ENCODE measurements at regions not wholly inside any gene's neighbourhood (a gene's known extent, or its start where the extent isn't known, plus 50 kb on each side); places are given as distances from the start of the nearest gene placed in this dataset.

- TF ChIP-seq POLR2AphosphoS5 (IDR thresholded peaks at IDR 0.05), result no peak
- TF ChIP-seq EP300 (IDR thresholded peaks at IDR 0.05), result no peak
- TF ChIP-seq POLR2A (IDR thresholded peaks at IDR 0.05), result no peak
- TF ChIP-seq CTCF (IDR thresholded peaks at IDR 0.05), result no peak
- WGBS, 2 donors, result 73 to 74% methylated on average over 6 of the region's 6 CpGs
These were observed 76.8 kb upstream of the AKT3 start for GRCh38 chr1:243926803-243927245.

DNA sequence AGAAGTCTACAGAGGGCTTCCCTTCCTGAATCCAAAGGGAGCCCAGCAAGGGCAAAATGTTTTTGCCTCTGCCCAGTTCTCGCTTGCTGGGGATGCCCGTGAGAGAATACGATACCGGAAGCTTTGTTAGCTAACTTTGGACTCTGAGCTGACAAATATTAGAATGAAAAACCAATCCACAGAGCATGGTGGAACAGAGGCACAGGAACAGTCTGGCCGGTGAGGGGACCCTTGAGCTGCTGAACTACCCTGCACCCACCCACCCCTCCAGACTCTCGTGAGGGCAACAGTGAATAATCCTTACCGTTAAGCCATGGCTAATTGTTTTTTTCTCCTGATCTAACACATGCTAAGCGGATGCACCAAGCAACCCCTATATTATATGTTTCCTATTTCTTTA lies 76.3 kb upstream of the AKT3 start:
- H3K27ac ChIP-seq, result no peak overlapping the region
- TF ChIP-seq EP300 (IDR thresholded peaks at IDR 0.05) (no peak), CTCF (IDR thresholded peaks at IDR 0.05) (no peak), POLR2AphosphoS5 (IDR thresholded peaks at IDR 0.05) (no peak), POLR2A (IDR thresholded peaks at IDR 0.05) (no peak)
- no peak overlapping the region for H3K4me3 ChIP-seq
- intact Hi-C loops (cut with DNase I), result no loop called here
- no peaks in the 10 kb centered on the region for H3K4me1 ChIP-seq
- 84 to 88% methylated on average over 8 of the region's 8 CpGs for WGBS, 2 donors
- H3K27me3 ChIP-seq, result peaks cover 0 to 3% (median 0%) of the 10 kb centered on the region in 3 donors
- no peak for DNase-seq
- H3K9me3 ChIP-seq, result no peaks in the 10 kb centered on the region
- no peaks in the 10 kb centered on the region for H3K36me3 ChIP-seq

More at GRCh38 chr1:243926803-243927245, 76.8 kb upstream of the AKT3 start:
- H3K4me3 ChIP-seq, result no peak overlapping the region
- H3K36me3 ChIP-seq, result no peaks in the 10 kb centered on the region
- DNase-seq, result no peak
- H3K4me1 ChIP-seq, result no peaks in the 10 kb centered on the region
- no peak overlapping the region for H3K27ac ChIP-seq
- no peaks in the 10 kb centered on the region for H3K9me3 ChIP-seq
- intact Hi-C loops (cut with DNase I), result no loop called here
- peaks cover 0 to 8% (median 0%) of the 10 kb centered on the region in 3 donors for H3K27me3 ChIP-seq

GRCh38 chr1:243924588-243925349 lies 74.7 kb upstream of the AKT3 start:
- Histone ChIP-seq H3K27ac (no peak overlapping the region), H3K4me3 (no peak overlapping the region), H3K36me3 (no peaks in the 10 kb centered on the region), H3K27me3 (no peaks in the 10 kb centered on the region), H3K9me3 (no peaks in the 10 kb centered on the region), H3K4me1 (no peaks in the 10 kb centered on the region)
- 49 to 60% methylated on average over 11 of the region's 11 CpGs for WGBS, 2 donors
- no peak for DNase-seq
- TF ChIP-seq POLR2AphosphoS5 (IDR thresholded peaks at IDR 0.05) (no peak), CTCF (IDR thresholded peaks at IDR 0.05) (no peak), POLR2A (IDR thresholded peaks at IDR 0.05) (no peak), EP300 (IDR thresholded peaks at IDR 0.05) (no peak)
- intact Hi-C loops (cut with DNase I), result no loop called here

DNA sequence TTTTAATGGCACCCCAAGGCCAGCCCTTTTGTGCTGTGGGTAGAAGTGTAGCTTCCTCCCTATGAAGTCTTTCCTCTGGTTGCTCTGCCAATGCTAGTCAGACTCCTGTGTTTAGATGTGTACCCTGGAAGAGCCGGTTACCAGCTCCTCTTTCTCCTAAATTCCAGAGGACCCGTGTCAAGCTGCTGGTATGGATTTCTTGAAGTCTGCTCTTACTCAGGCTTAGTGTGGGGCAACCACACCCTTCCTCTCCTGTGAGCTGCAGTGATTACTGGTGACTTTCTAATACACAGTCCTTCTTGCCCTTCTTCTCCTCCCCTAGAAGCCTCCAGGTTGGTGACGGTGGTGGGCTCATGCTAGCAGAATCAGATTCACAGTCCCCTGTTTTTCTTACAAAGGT lies 74.1 kb upstream of the AKT3 start:
- H3K27ac ChIP-seq, result no peak overlapping the region
- no peaks in the 10 kb centered on the region for H3K36me3 ChIP-seq
- no peaks in the 10 kb centered on the region for H3K4me1 ChIP-seq
- no peaks in the 10 kb centered on the region for H3K9me3 ChIP-seq
- WGBS, 2 donors, result 69 to 74% methylated on average over 3 of the region's 3 CpGs
- no peak overlapping the region for H3K4me3 ChIP-seq
- H3K27me3 ChIP-seq, result no peaks in the 10 kb centered on the region
- intact Hi-C loops (cut with DNase I), result no loop called here
- DNase-seq, result no peak
- no peak for TF ChIP-seq POLR2A (IDR thresholded peaks at IDR 0.05)
- TF ChIP-seq CTCF (IDR thresholded peaks at IDR 0.05), result no peak
- no peak for TF ChIP-seq EP300 (IDR thresholded peaks at IDR 0.05)
- TF ChIP-seq POLR2AphosphoS5 (IDR thresholded peaks at IDR 0.05), result no peak
